D341Med (cell line): ENCODE measurements at regions not wholly inside any gene's neighbourhood (a gene's known extent, or its start where the extent isn't known, plus 50 kb on each side); places are given as distances from the start of the nearest gene placed in this dataset.

ENCODE experiments used
- DNase-seq: peaks from one replicate; pipeline ENCODE4 v3.0.0; 2012; ENCODE audit warnings: low spot score

- no peak for DNase-seq
These were observed 238.7 kb downstream of the RPS24 start for GRCh38 chr10:78272329-78272728.

GRCh38 chr10:78274491-78274890 is 240.8 kb downstream of the RPS24 start:
- DNase-seq, result no peak

GRCh38 chr10:78276139-78276538 is 242.5 kb downstream of the RPS24 start:
- DNase-seq, result no peak

- DNase-seq, result no peak
These were observed 243.8 kb downstream of the RPS24 start for GRCh38 chr10:78277314-78278057.

GRCh38 chr10:78278058-78278404 is 244.4 kb downstream of the RPS24 start:
- no peak for DNase-seq

- no peak for DNase-seq
These were observed 246.1 kb downstream of the RPS24 start for GRCh38 chr10:78279756-78280155.

GRCh38 chr10:78280604-78281003 is 246.9 kb downstream of the RPS24 start:
- DNase-seq, result no peak

GRCh38 chr10:78281627-78282026 is 248.0 kb downstream of the RPS24 start:
- no peak for DNase-seq

GRCh38 chr10:78283069-78283682 is 249.5 kb downstream of the RPS24 start:
- DNase-seq, result no peak

- no peak for DNase-seq
These were observed 250.7 kb downstream of the RPS24 start for GRCh38 chr10:78284381-78284780.

GRCh38 chr10:78285226-78285625 is 251.6 kb downstream of the RPS24 start:
- no peak for DNase-seq

- DNase-seq, result no peak
These were observed 252.5 kb downstream of the RPS24 start for GRCh38 chr10:78286186-78286585.

- no peak for DNase-seq
These were observed 253.0 kb downstream of the RPS24 start for GRCh38 chr10:78286668-78287067.

- no peak for DNase-seq
These were observed 254.0 kb downstream of the RPS24 start for GRCh38 chr10:78287618-78288017.

GRCh38 chr10:78288663-78289062 is 255.0 kb downstream of the RPS24 start:
- DNase-seq, result no peak

- DNase-seq, result no peak
These were observed 256.6 kb downstream of the RPS24 start for GRCh38 chr10:78290131-78290750.

GRCh38 chr10:78291722-78292121 is 258.1 kb downstream of the RPS24 start:
- no peak for DNase-seq

GRCh38 chr10:78292250-78292981 is 258.8 kb downstream of the RPS24 start:
- no peak for DNase-seq

- no peak for DNase-seq
These were observed 259.6 kb downstream of the RPS24 start for GRCh38 chr10:78292982-78293865.

GRCh38 chr10:78295242-78295641 is 261.6 kb downstream of the RPS24 start:
- DNase-seq, result no peak

GRCh38 chr10:78296785-78297184 is 263.1 kb downstream of the RPS24 start:
- no peak for DNase-seq

- no peak for DNase-seq
These were observed 264.3 kb downstream of the RPS24 start for GRCh38 chr10:78297997-78298396.
